ENCODE measurements at regions not wholly inside any gene's neighbourhood (a gene's known extent, or its start where the extent isn't known, plus 50 kb on each side); places are given as distances from the start of the nearest gene placed in this dataset.

DNA sequence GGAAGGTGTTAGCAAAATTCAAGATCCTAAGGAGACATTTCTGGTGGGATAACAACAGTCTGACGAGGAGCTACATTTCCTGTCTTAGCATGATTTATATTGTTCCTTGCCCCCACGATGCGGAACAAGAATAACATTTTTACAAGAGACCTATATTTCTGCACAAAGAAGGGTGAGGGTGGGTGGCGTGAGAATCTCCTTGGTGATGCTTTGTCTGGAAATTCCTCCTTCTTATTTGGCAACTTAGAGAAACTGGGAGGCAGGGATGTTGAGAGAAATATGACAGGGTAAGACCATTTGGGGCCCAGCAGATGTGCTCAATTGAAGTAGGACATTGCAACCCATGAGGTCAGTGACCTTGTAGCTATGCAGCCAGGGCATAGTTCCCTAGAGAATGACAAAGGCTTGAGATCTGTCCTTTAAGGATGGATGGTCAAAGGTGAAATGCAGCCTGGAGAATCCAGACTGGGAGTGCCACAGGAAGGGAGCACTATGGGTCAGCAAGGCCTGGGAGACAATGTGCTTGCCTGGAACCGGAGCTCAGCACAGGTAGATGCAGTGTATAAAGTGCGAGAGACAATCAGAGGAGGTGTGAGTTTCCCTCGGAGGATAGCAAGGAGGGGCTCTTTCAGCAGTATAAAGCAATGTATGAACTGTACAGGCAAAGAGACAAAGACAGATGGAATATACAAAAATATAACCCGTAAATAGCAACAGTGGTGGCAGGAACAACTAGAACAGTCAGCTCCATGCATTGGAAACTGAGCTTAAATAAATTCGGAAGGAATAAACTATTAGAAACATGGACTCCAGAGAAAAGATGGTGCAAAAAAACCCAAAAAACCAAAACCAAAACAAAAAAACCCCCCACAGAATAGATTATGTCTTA, 317.6 kb upstream of the TBL1XR1 start:
- TF ChIP-seq, protein P1, sequence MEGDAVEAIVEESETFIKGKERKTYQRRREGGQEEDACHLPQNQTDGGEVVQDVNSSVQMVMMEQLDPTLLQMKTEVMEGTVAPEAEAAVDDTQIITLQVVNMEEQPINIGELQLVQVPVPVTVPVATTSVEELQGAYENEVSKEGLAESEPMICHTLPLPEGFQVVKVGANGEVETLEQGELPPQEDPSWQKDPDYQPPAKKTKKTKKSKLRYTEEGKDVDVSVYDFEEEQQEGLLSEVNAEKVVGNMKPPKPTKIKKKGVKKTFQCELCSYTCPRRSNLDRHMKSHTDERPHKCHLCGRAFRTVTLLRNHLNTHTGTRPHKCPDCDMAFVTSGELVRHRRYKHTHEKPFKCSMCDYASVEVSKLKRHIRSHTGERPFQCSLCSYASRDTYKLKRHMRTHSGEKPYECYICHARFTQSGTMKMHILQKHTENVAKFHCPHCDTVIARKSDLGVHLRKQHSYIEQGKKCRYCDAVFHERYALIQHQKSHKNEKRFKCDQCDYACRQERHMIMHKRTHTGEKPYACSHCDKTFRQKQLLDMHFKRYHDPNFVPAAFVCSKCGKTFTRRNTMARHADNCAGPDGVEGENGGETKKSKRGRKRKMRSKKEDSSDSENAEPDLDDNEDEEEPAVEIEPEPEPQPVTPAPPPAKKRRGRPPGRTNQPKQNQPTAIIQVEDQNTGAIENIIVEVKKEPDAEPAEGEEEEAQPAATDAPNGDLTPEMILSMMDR (IDR thresholded peaks at IDR 0.05), result no peak
- no peak for TF ChIP-seq POLR2A (IDR thresholded peaks at IDR 0.05)

Measured in heart left ventricle (tissue), 13 donors.